IMR-90 (cell line): ENCODE measurements at regions not wholly inside any gene's neighbourhood (a gene's known extent, or its start where the extent isn't known, plus 50 kb on each side); places are given as distances from the start of the nearest gene placed in this dataset.

Experiments used
- ATAC-seq: fragments of 200-7000 bp; cut with Tn5 transposase; 2 replicates; pipeline ENCODE4 v1.9.1; 2020; ENCODE audit warnings: low read depth, mild to moderate bottlenecking, moderate library complexity
- BruUV-seq: library from RNA; stranded (reverse); fragments of 400-500 nt; replicated peaks from 2 replicates; lab custom pipeline; 2021; lab: Mats Ljungman, UMichigan
- CTCF ChIA-PET: fragments of 300-600 bp; formaldehyde crosslinking; extraction: SDS; loops from one replicate; lab custom pipeline; 2021; ENCODE audit warnings: antibody characterized with exemption; lab: Yijun Ruan, JAX
- POLR2A ChIA-PET: fragments of 300-600 bp; sonication (Branson Sonifier 250); formaldehyde crosslinking; loops from one replicate; lab custom pipeline; 2022; ENCODE audit warnings: antibody characterized with exemption; ENCODE audit not compliant: unreplicated experiment; lab: Charles Lee
- DNase-seq: peaks from one replicate; pipeline ENCODE4 v3.0.0; 2013
- H2AFZ ChIP-seq: replicated peaks from 2 replicates; pipeline ENCODE3; 2013; ENCODE audit warnings: low read length, mild to moderate bottlenecking; ENCODE audit not compliant: poor library complexity
- H2AK5ac ChIP-seq: 2 replicates; pipeline ENCODE4 v1.6.1; 2013; ENCODE audit warnings: low read depth, low read length, inconsistent platforms
- H2AK9ac ChIP-seq: replicated peaks from 2 replicates; pipeline ENCODE3; 2013; ENCODE audit warnings: mild to moderate bottlenecking, low read depth, low read length, moderate library complexity; ENCODE audit not compliant: poor library complexity
- H2BK120ac ChIP-seq: 2 replicates; pipeline ENCODE4 v1.6.1; 2013; ENCODE audit warnings: low read depth, low read length, inconsistent platforms
- H2BK15ac ChIP-seq: 3 replicates; pipeline ENCODE4 v1.6.1; 2013; ENCODE audit warnings: low read depth, low read length, inconsistent platforms
- H2BK20ac ChIP-seq: 2 replicates; pipeline ENCODE4 v1.6.1; 2013; ENCODE audit warnings: low read depth, mild to moderate bottlenecking, inconsistent platforms, low read length, moderate library complexity
- H2BK5ac ChIP-seq: 2 replicates; pipeline ENCODE4 v1.6.1; 2013; ENCODE audit warnings: mild to moderate bottlenecking, low read depth, low read length, inconsistent platforms; ENCODE audit not compliant: poor library complexity, severe bottlenecking
- H3K14ac ChIP-seq: replicated peaks from 2 replicates; pipeline ENCODE4 v1.6.1; 2013; ENCODE audit warnings: low read depth, low read length, inconsistent platforms
- H3K18ac ChIP-seq: 2 replicates; pipeline ENCODE4 v1.6.1; 2013; ENCODE audit warnings: low read depth, low read length, control low read depth
- H3K23ac ChIP-seq: 2 replicates; pipeline ENCODE4 v1.6.1; 2013; ENCODE audit warnings: low read depth, low read length, inconsistent platforms
- H3K27ac ChIP-seq: 2 replicates; pipeline ENCODE4 v1.5.1; 2013; ENCODE audit warnings: mild to moderate bottlenecking, control low read depth, low read length; ENCODE audit not compliant: insufficient read depth
- H3K27me3 ChIP-seq: 2 replicates; pipeline ENCODE4 v1.6.1; 2013; ENCODE audit warnings: low read length; ENCODE audit not compliant: control insufficient read depth, insufficient read depth
- H3K36me3 ChIP-seq: 2 replicates; pipeline ENCODE4 v1.6.1; 2013; ENCODE audit warnings: low read length, mixed read lengths; ENCODE audit not compliant: control insufficient read depth, insufficient read depth
- H3K4ac ChIP-seq: 2 replicates; pipeline ENCODE4 v1.6.1; 2013; ENCODE audit warnings: low read depth, low read length, inconsistent platforms
- H3K4me1 ChIP-seq: 2 replicates; pipeline ENCODE4 v1.6.1; 2013; ENCODE audit warnings: low read length, mixed read lengths; ENCODE audit not compliant: control insufficient read depth, insufficient read depth
- H3K4me2 ChIP-seq: 2 replicates; pipeline ENCODE4 v1.6.1; 2013; ENCODE audit warnings: low read depth, mild to moderate bottlenecking, control low read depth, low read length, moderate library complexity
- H3K4me3 ChIP-seq: 2 replicates; pipeline ENCODE4 v1.5.1; 2013; ENCODE audit warnings: low read depth, mild to moderate bottlenecking, control low read depth, low read length, moderate library complexity; ENCODE audit not compliant: insufficient read depth
- H3K56ac ChIP-seq: 2 replicates; pipeline ENCODE4 v1.6.1; 2013; ENCODE audit warnings: low read length, inconsistent platforms; ENCODE audit not compliant: insufficient read depth; ENCODE audit errors: extremely low read depth
- H3K79me1 ChIP-seq, 2 experiments: 2 replicates each; pipeline ENCODE4 v1.6.1; 2013; ENCODE audit warnings: low read length in 2 of 2, inconsistent platforms in 1 of 2, low read depth in 1 of 2
- H3K9ac ChIP-seq: 2 replicates; pipeline ENCODE4 v1.6.1; 2013; ENCODE audit warnings: low read depth, low read length, control low read depth
- H3K9me1 ChIP-seq: 2 replicates; pipeline ENCODE4 v1.6.1; 2013; ENCODE audit warnings: low read length, inconsistent platforms; ENCODE audit not compliant: insufficient read depth
- H3K9me3 ChIP-seq: 2 replicates; pipeline ENCODE4 v1.6.1; 2013; ENCODE audit warnings: low read length; ENCODE audit not compliant: control insufficient read depth, insufficient read depth
- H4K20me1 ChIP-seq: 2 replicates; pipeline ENCODE4 v1.6.1; 2013; ENCODE audit warnings: low read length, inconsistent platforms; ENCODE audit not compliant: insufficient read depth
- H4K5ac ChIP-seq: 2 replicates; pipeline ENCODE4 v1.6.1; 2013; ENCODE audit warnings: mild to moderate bottlenecking, low read depth, low read length, control low read depth
- H4K8ac ChIP-seq, 2 experiments: 2 replicates each; pipeline ENCODE4 v1.6.1; 2013; ENCODE audit warnings: low read depth in 2 of 2, low read length in 2 of 2, control low read depth in 1 of 2, inconsistent platforms in 1 of 2
- H4K91ac ChIP-seq: 2 replicates; pipeline ENCODE4 v1.6.1; 2013; ENCODE audit warnings: low read depth, low read length, inconsistent platforms; ENCODE audit not compliant: insufficient read depth
- BHLHE40 ChIP-seq: fragments of 150-350 bp; IDR thresholded peaks from 2 replicates; pipeline ENCODE4 v1.6.1; 2016; ENCODE audit warnings: mild to moderate bottlenecking, low read depth, low read length
- CHD1 ChIP-seq: IDR thresholded peaks from 2 replicates; pipeline ENCODE4 v1.6.1; 2012; ENCODE audit warnings: low read depth, low read length, improper control_type of control experiment
- MAZ ChIP-seq: IDR thresholded peaks from 2 replicates; pipeline ENCODE4 v1.6.1; 2012; ENCODE audit warnings: low read depth, mild to moderate bottlenecking, low read length, improper control_type of control experiment, moderate library complexity, borderline replicate concordance
- WGBS, 2 experiments: methylation state at CpG; one replicate each; pipeline versions ENCODE4 v1.1.5 to v1.1.7; 2013; ENCODE audit warnings: missing lambda C conversion rate in 2 of 2; ENCODE audit not compliant: insufficient read length in 1 of 2; ENCODE audit errors: extremely low coverage in 2 of 2; 5-methylcytosine and 5-hydroxymethylcytosine counted together
- dilution Hi-C: fragments of 300-500 bp; cut with HindIII; formaldehyde crosslinking; loops from one replicate; pipeline ENCODE4 v1.14.3; 2018; ENCODE audit warnings: low sequenced_read_pairs; ENCODE audit not compliant: unreplicated experiment
- in situ Hi-C: fragments of 300-500 bp; cut with MboI; formaldehyde crosslinking; loops from 3 replicates; pipeline ENCODE4 v1.14.3; 2019; ENCODE audit warnings: low sequenced_read_pairs, inconsistent platforms, mixed read lengths
- intact Hi-C: fragments of 100-400 bp; cut with micrococcal nuclease; formaldehyde crosslinking; loops from 2 replicates; pipeline ENCODE4 v1.10.0; 2022

- in situ Hi-C loops = no loop called here
- H3K4me2 ChIP-seq = no peak overlapping the region
These were observed 332.0 kb downstream of the PIK3C3 start for GRCh38 chr18:42287047-42287446.

More at GRCh38 chr18:42287047-42287446, 332.0 kb downstream of the PIK3C3 start:
- dilution Hi-C loops = no loop called here
- no peak overlapping the region for H3K14ac ChIP-seq
- H2BK5ac ChIP-seq = no peak overlapping the region
- no peak overlapping the region for H2BK20ac ChIP-seq
- no peak overlapping the region for H2AFZ ChIP-seq
- H3K79me1 ChIP-seq = no peaks in the 10 kb centered on the region
- H3K36me3 ChIP-seq = no peaks in the 10 kb centered on the region
- ChIA-PET POLR2A (no interaction called here), CTCF (no interaction called here)
- DNase-seq (no peak), ATAC-seq (no peak)
- no peak overlapping the region for H2BK120ac ChIP-seq
- no peaks in the 10 kb centered on the region for H4K20me1 ChIP-seq
- no peak overlapping the region for H4K5ac ChIP-seq
- H2BK15ac ChIP-seq = no peak overlapping the region
- H3K27me3 ChIP-seq = no peaks in the 10 kb centered on the region
- no peak overlapping the region for H3K9ac ChIP-seq
- H3K56ac ChIP-seq = no peak overlapping the region
- H3K9me3 ChIP-seq = no peaks in the 10 kb centered on the region
- H3K27ac ChIP-seq = no peak overlapping the region
- no peak overlapping the region for H3K23ac ChIP-seq
- no peak overlapping the region for H3K4ac ChIP-seq
- intact Hi-C loops = no loop called here
- no peak overlapping the region for H2AK9ac ChIP-seq
- no peak overlapping the region for H3K18ac ChIP-seq
- WGBS, 2 experiments = no CpG with 5 or more reads among the region's 1 CpG
- H3K4me3 ChIP-seq = no peak overlapping the region
- no peak overlapping the region for H4K91ac ChIP-seq
- H3K9me1 ChIP-seq = no peaks in the 10 kb centered on the region
- H2AK5ac ChIP-seq = no peak overlapping the region
- H3K4me1 ChIP-seq = no peaks in the 10 kb centered on the region
- H4K8ac ChIP-seq = no peak overlapping the region
- no TSS peak for BruUV-seq
- TF ChIP-seq MAZ (no peak), CHD1 (no peak), BHLHE40 (no peak)
